CD4-positive, CD25-positive, alpha-beta regulatory T cell (primary cell): ENCODE measurements at regions not wholly inside any gene's neighbourhood (a gene's known extent, or its start where the extent isn't known, plus 50 kb on each side); places are given as distances from the start of the nearest gene placed in this dataset.

ENCODE experiments used
- ATAC-seq, 2 donors: fragments of 150-1000 bp; cut with Tn5 transposase; one replicate each; pipeline ENCODE4 v1.10.0; 2021; ENCODE audit warnings: low read depth in 2 of 2, moderate number of reproducible peaks in 2 of 2, moderate library complexity in 1 of 2
- DNase-seq, 3 donors: peaks; one replicate each; pipeline versions ENCODE4 v3.0.0 to v3.0.0-alpha.2; 2012 to 2022; ENCODE audit warnings: mixed read lengths in 1 of 3
- H3K27ac ChIP-seq: one replicate; pipeline ENCODE4 v1.7.0; 2013; ENCODE audit warnings: mild to moderate bottlenecking, low read length; ENCODE audit not compliant: insufficient read depth, poor library complexity, severe bottlenecking
- H3K27me3 ChIP-seq: one replicate; pipeline ENCODE4 v1.7.0; 2013; ENCODE audit warnings: low read length; ENCODE audit not compliant: control insufficient read depth, insufficient read depth
- H3K36me3 ChIP-seq: one replicate; pipeline ENCODE4 v1.7.0; 2013; ENCODE audit warnings: mild to moderate bottlenecking, low read length, moderate library complexity; ENCODE audit not compliant: control insufficient read depth, insufficient read depth
- H3K4me1 ChIP-seq: 2 replicates; pipeline ENCODE4 v1.7.0; 2013; ENCODE audit warnings: mild to moderate bottlenecking, low read length; ENCODE audit not compliant: insufficient read depth, control insufficient read depth, poor library complexity, severe bottlenecking
- H3K4me3 ChIP-seq: one replicate; pipeline ENCODE4 v1.7.0; 2013; ENCODE audit warnings: low read depth, mild to moderate bottlenecking, low read length, moderate library complexity
- H3K9me3 ChIP-seq, 2 experiments: 1 replicate in 1 of 2; 2 replicates in 1 of 2; pipeline ENCODE4 v1.7.0; 2013; ENCODE audit warnings: low read length in 2 of 2, mild to moderate bottlenecking in 1 of 2, moderate library complexity in 1 of 2; ENCODE audit not compliant: control insufficient read depth in 2 of 2
- H3K27ac Mint-ChIP-seq, 3 donors: one replicate each; pipeline ENCODE4 v1.8.0; 2020 to 2022; ENCODE audit warnings: mild to moderate bottlenecking in 3 of 3, mixed read lengths in 3 of 3, moderate library complexity in 2 of 3
- H3K27me3 Mint-ChIP-seq: one replicate; pipeline ENCODE4 v1.8.0; 2022; ENCODE audit warnings: mild to moderate bottlenecking, mixed read lengths
- H3K36me3 Mint-ChIP-seq: one replicate; pipeline ENCODE4 v1.8.0; 2020; ENCODE audit warnings: mixed read lengths
- H3K4me1 Mint-ChIP-seq, 4 donors: one replicate each; pipeline ENCODE4 v1.8.0; 2020 to 2022; ENCODE audit warnings: mixed read lengths in 4 of 4, mild to moderate bottlenecking in 1 of 4
- H3K4me3 Mint-ChIP-seq, 4 donors: one replicate each; pipeline ENCODE4 v1.8.0; 2020 to 2022; ENCODE audit warnings: mild to moderate bottlenecking in 4 of 4, mixed read lengths in 4 of 4, moderate library complexity in 3 of 4
- H3K9me3 Mint-ChIP-seq, 7 donors: one replicate each; pipeline ENCODE4 v1.8.0; 2020 to 2022; ENCODE audit warnings: mixed read lengths in 7 of 7, mild to moderate bottlenecking in 3 of 7, moderate library complexity in 2 of 7

DNA sequence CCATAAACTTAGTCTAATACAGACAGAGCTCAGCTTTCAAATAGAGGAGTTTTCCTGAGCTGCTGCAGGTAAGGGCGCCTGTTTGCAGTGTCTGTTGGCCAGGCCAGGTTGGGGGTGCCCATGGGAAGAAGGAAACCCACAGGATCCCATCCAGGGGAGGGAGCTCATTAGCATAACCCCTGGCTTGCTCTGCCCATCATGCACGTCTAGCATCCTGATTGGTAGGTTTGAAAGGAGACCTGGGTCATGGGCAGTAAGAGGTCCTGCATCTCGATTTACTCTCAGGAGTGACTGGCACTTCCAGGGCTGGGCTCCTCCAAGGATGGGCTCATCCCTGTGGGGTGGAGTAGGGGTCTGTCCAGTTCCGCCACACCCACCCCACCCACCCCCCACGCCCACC, 103.7 kb upstream of the CLDN14 start:
- Histone ChIP-seq H3K4me3 (no peak overlapping the region), H3K36me3 (no peaks in the 10 kb centered on the region), H3K27ac (no peak overlapping the region), H3K9me3 (no peaks in the 10 kb centered on the region), H3K27me3 (no peaks in the 10 kb centered on the region), H3K4me1 (no peaks in the 10 kb centered on the region)
- no peak for ATAC-seq
- H3K4me3 Mint-ChIP-seq, result no peak overlapping the region
- peaks cover 0 to 2% (median 0%) of the 10 kb centered on the region in 7 donors for H3K9me3 Mint-ChIP-seq
- no peaks in the 10 kb centered on the region for H3K27me3 Mint-ChIP-seq
- H3K27ac Mint-ChIP-seq, result no peak overlapping the region
- H3K4me1 Mint-ChIP-seq, result no peaks in the 10 kb centered on the region
- no peak for DNase-seq
- H3K36me3 Mint-ChIP-seq, result no peaks in the 10 kb centered on the region

DNA sequence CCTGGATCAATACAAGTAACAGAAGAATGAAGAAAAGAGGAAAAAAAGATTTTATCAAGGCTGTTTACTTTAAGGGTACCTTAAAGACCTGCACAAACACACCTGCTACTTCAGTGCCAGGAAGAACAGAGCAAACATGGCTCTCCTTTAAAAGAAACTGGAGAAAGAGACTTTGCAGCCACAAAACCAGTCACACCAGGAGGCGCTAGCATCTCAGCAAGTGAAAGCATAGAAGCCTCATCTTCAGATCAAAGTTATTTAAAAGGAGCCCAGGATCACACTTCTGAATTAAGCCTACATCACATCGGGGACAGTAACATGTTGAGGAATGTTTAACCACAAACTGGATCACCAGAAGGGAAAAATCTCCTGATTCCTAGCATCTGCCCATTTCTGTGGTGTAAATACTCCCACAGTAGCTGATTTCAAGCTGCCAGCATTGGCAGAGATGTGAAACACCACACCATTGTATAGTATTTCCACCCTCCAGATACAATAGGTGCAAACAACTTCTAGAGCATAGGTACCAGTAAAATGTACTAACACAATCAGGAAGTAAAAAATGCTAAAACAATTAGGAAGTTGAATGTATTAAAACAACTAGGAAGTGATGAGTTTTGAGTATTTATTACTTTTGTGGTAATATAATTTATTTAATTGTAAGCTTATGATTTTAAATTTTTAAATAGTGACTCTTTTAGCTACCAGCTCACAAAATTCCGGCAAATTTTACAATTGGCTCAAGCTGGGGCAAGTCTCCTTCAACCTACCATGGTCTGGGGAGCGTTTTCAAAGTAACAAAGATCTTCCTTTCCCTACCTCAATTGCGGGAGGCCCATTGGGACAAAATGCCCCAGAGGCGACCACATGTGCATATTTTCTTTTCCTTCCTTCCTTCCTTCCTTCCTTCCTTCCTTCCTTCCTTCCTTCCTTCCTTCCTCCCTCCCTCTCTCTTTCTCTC, 105.3 kb upstream of the CLDN14 start:
- no peak for ATAC-seq
- H3K4me3 ChIP-seq, result no peak overlapping the region
- no peaks in the 10 kb centered on the region for H3K9me3 ChIP-seq
- no peaks in the 10 kb centered on the region for H3K27me3 ChIP-seq
- H3K27ac ChIP-seq, result no peak overlapping the region
- H3K4me1 ChIP-seq, result no peaks in the 10 kb centered on the region
- no peak overlapping the region for H3K4me3 Mint-ChIP-seq
- H3K9me3 Mint-ChIP-seq, result no peaks in the 10 kb centered on the region
- no peak overlapping the region for H3K27ac Mint-ChIP-seq
- H3K4me1 Mint-ChIP-seq, result no peaks in the 10 kb centered on the region
- peak in 1 of 3 donors; percentile 13 for DNase-seq
- H3K36me3 Mint-ChIP-seq, result no peaks in the 10 kb centered on the region
- H3K36me3 ChIP-seq, result no peaks in the 10 kb centered on the region
- H3K27me3 Mint-ChIP-seq, result peaks cover 4% of the 10 kb centered on the region

GRCh38 chr21:36587388-36587787, 107.5 kb upstream of the CLDN14 start:
- Mint-ChIP-seq H3K9me3 (no peaks in the 10 kb centered on the region), H3K27me3 (peaks cover 4% of the 10 kb centered on the region), H3K36me3 (no peaks in the 10 kb centered on the region), H3K4me3 (no peak overlapping the region), H3K27ac (no peak overlapping the region), H3K4me1 (no peaks in the 10 kb centered on the region)
- no peak overlapping the region for H3K4me3 ChIP-seq
- no peaks in the 10 kb centered on the region for H3K36me3 ChIP-seq
- H3K27ac ChIP-seq, result no peak overlapping the region
- H3K4me1 ChIP-seq, result no peaks in the 10 kb centered on the region
- DNase-seq (no peak), ATAC-seq (no peak)
- H3K27me3 ChIP-seq, result no peaks in the 10 kb centered on the region
- H3K9me3 ChIP-seq, result no peaks in the 10 kb centered on the region

DNA sequence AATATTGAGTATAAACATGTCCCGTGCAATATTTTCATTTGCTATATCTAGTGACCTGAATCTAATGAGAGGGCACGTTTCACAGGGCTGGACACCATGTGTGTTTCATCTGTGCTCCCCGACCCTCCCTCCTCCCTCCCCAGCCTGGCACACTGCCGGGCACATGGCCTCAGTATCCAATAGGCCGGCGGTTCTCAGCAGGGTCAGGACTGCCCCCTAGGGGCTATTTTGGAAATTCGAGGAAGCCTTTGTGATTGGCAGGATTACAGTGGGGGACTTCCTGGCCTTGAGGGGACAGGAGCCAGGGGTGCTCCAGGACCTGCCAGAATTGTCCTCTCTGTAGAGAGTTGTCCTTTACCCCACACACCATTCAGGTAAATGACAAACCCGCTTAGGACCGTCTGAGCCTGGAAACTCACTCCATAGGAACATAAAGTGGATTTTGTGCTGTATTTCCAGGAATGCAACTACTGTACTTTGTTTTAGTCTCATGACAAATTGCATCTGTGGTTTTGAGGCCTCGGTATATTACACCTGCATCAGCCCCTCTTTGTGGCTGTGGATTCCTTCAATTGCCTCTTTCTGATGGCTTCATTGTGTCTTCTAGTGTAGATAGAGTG, 109.5 kb upstream of the SIM2 start:
- H3K27ac Mint-ChIP-seq, result no peak overlapping the region
- Histone ChIP-seq H3K9me3 (no peaks in the 10 kb centered on the region), H3K4me1 (no peaks in the 10 kb centered on the region), H3K36me3 (no peaks in the 10 kb centered on the region), H3K4me3 (no peak overlapping the region), H3K27ac (no peak overlapping the region), H3K27me3 (no peaks in the 10 kb centered on the region)
- no peaks in the 10 kb centered on the region for H3K36me3 Mint-ChIP-seq
- no peak for ATAC-seq
- no peaks in the 10 kb centered on the region for H3K9me3 Mint-ChIP-seq
- H3K4me1 Mint-ChIP-seq, result no peaks in the 10 kb centered on the region
- peak in 1 of 3 donors; percentile 13 for DNase-seq
- H3K4me3 Mint-ChIP-seq, result no peak overlapping the region
- peaks cover 9% of the 10 kb centered on the region for H3K27me3 Mint-ChIP-seq

DNA sequence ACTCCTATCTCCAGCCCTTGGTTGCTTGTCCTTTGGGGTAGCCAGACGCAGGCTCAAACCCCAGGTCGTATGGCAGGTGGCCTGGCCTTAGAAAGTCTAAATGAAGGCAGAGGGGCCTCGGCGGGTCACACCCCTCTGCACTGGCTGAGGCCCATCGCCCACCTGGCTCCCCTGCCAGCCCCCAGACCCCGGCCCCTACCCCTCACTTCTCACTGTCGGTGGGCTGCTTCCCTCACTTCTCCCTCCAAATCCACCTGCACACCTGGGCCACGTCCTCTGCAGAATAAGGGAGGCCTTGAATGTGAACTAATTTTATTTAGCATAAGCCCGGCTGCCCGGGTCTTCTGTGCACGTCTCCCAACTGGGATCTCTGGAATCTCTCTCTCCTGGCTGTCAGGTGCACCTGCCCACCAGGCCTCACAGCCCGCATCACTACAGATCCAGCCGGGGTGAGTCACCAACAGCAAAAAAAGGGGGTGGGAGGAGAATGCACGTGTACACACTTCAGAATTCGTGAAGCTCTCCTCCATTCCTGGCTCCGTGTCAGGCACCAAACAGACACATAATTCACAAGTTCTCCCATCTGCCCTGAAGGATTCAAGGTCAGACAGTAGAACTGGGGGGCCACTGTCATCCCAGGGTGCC, 107.5 kb upstream of the SIM2 start:
- H3K27ac Mint-ChIP-seq, result no peak overlapping the region
- Histone ChIP-seq H3K4me3 (no peak overlapping the region), H3K9me3 (no peaks in the 10 kb centered on the region), H3K36me3 (no peaks in the 10 kb centered on the region), H3K4me1 (no peaks in the 10 kb centered on the region), H3K27ac (no peak overlapping the region), H3K27me3 (no peaks in the 10 kb centered on the region)
- H3K36me3 Mint-ChIP-seq, result no peaks in the 10 kb centered on the region
- no peak overlapping the region for H3K4me3 Mint-ChIP-seq
- H3K27me3 Mint-ChIP-seq, result peaks cover 14% of the 10 kb centered on the region
- peaks cover 0 to 1% (median 0%) of the 10 kb centered on the region in 7 donors for H3K9me3 Mint-ChIP-seq
- H3K4me1 Mint-ChIP-seq, result no peaks in the 10 kb centered on the region
- ATAC-seq, result no peak
- DNase-seq, result no peak

GRCh38 chr21:36596174-36596573, 102.7 kb upstream of the SIM2 start:
- Histone ChIP-seq H3K27me3 (no peaks in the 10 kb centered on the region), H3K36me3 (no peaks in the 10 kb centered on the region), H3K4me3 (no peak overlapping the region), H3K9me3 (no peaks in the 10 kb centered on the region), H3K27ac (no peak overlapping the region), H3K4me1 (no peaks in the 10 kb centered on the region)
- Mint-ChIP-seq H3K4me3 (no peak overlapping the region), H3K27me3 (peaks cover 17% of the 10 kb centered on the region), H3K4me1 (no peaks in the 10 kb centered on the region), H3K9me3 (peaks cover 0 to 4% (median 1%) of the 10 kb centered on the region in 7 donors), H3K27ac (no peak overlapping the region), H3K36me3 (no peaks in the 10 kb centered on the region)
- ATAC-seq (no peak), DNase-seq (no peak)

DNA sequence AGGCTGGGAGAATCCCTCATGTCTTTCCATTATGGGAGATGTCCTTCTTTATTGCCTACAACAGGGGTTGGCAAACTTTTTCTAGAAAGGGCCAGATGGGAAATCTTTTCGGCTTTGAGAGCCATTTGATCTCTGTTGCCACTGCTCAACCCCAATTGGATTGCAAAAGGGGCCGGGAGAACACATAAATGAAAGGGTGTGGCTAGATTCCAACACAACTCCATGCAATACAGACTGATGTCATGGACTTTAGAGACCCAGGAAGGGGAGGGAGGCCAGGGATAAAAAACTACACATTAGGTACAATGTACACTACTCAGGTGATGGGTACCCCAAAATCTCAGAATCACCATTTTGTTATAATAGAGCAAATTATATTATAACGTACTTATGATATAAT, 97.6 kb upstream of the SIM2 start:
- H3K27ac ChIP-seq, result no peak overlapping the region
- no peaks in the 10 kb centered on the region for H3K4me1 ChIP-seq
- H3K27me3 ChIP-seq, result no peaks in the 10 kb centered on the region
- peaks cover 12% of the 10 kb centered on the region for H3K27me3 Mint-ChIP-seq
- ATAC-seq (no peak), DNase-seq (no peak)
- peaks cover 0 to 4% (median 0%) of the 10 kb centered on the region in 7 donors for H3K9me3 Mint-ChIP-seq
- H3K9me3 ChIP-seq, result no peaks in the 10 kb centered on the region
- no peaks in the 10 kb centered on the region for H3K36me3 Mint-ChIP-seq
- H3K36me3 ChIP-seq, result no peaks in the 10 kb centered on the region
- H3K4me3 ChIP-seq, result no peak overlapping the region
- no peak overlapping the region for H3K4me3 Mint-ChIP-seq
- peak overlapping the region in 1 of 3 donors; percentile 29 for H3K27ac Mint-ChIP-seq
- H3K4me1 Mint-ChIP-seq, result peaks cover 0 to 8% (median under 1%) of the 10 kb centered on the region in 4 donors
